T1000 (cell line): ENCODE measurements at regions not wholly inside any gene's neighbourhood (a gene's known extent, or its start where the extent isn't known, plus 50 kb on each side); places are given as distances from the start of the nearest gene placed in this dataset.

Experiments
- DNase-seq: peaks from one replicate; lab custom pipeline; 2025; ENCODE audit warnings: mixed read lengths; lab: John Stamatoyannopoulos, UW

DNA sequence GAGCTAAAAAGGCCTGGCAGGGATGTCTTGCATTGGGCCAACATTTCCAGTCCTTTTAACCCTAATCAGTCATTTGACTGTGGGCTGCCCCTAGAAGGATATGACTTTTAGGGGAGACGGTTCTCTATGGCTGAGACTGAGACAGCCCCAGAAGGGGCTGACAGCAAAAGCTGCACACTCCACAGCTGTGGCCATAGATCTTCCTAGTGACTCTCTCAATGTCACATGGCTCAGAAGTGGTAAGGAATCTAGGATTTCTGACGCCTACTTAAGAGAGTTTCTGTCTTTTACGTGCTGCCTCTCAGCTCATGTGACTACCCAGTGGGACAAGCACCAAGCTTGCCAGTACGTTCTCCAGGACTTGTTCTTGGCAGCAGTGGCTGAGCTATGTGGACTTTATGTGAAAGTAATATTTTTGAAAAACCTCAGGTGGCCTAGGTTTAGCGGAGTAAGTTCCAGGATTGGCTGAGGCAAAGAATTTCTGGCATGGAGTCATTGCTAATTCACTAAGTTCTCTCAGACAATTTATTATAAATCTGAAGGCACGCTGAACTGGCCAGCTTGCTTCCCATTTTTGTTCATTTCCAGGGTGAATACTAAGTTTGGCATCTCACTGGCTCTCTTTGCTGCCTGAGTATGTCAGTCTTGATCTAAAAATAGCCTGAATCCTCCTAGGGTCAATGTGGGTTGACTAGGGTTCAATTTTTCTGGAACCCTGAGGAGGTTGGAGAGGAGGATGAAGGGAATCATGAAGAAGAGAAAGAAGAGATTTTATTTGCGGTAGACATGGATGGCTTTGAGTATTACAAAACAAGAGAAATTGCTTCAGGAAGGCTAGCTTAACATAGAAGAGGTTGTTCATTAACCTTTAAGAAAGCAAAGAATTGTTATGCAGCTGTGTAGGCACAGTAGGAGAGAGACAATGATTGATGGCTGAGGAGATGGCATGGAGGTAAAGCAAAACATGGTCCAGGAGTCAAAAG lies 271.8 kb downstream of the AEBP2 start:
- DNase-seq: no peak

- no peak for DNase-seq
Observed at GRCh38 chr12:19712041-19712440, 272.7 kb downstream of the AEBP2 start.

GRCh38 chr12:19718401-19718800 lies 279.1 kb downstream of the AEBP2 start:
- no peak for DNase-seq

GRCh38 chr12:19719672-19720071 lies 280.4 kb downstream of the AEBP2 start:
- no peak for DNase-seq

- no peak for DNase-seq
Observed at GRCh38 chr12:19726122-19726521, 286.8 kb downstream of the AEBP2 start.

DNA sequence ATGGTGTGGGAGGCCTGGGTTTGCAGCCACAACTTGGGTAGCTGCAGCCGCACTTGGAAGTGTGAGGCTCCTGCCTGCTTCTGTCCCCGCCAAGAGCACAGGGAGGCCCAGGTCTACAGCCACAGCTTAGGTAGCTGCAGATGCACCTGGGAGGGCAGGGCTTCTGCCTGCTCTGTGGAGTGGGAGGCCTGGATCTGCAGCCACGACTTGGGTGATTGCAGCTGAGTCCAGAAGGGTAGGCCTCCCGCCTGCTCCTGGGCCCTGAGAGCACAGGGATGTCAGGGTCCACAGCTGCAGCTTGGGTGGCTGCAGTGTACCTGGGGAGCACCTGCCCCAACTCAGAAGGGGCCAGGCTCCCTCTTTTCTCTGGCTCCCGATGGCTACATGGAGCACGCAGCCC lies 287.3 kb downstream of the AEBP2 start:
- DNase-seq: no peak

- DNase-seq: no peak
Observed at GRCh38 chr12:19737019-19737418, 297.7 kb downstream of the AEBP2 start.

- no peak for DNase-seq
Observed at GRCh38 chr12:19739195-19739776, 300.0 kb downstream of the AEBP2 start.

- no peak for DNase-seq
Observed at GRCh38 chr12:19740472-19741131, 301.3 kb downstream of the AEBP2 start.

DNA sequence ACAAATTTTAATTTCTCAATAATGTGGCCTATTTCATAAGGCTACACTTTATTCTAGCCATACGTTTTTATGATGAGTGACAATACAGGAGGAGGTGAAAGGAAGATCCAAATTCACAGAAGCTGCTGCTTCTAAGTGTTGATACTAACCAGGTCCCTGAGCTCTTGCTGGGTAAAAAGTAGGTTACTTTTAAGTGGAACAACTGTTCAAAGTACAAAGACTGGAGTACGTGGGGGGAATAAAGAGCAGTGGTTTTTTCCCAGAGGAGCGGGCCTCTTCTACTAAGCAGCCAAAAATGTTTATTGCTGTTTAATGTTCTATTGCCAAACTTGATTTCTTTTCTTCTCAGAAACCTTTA lies 301.8 kb downstream of the AEBP2 start:
- DNase-seq: no peak

GRCh38 chr12:19744705-19745218 lies 305.5 kb downstream of the AEBP2 start:
- no peak for DNase-seq

GRCh38 chr12:19746471-19746870 lies 307.2 kb downstream of the AEBP2 start:
- no peak for DNase-seq

DNA sequence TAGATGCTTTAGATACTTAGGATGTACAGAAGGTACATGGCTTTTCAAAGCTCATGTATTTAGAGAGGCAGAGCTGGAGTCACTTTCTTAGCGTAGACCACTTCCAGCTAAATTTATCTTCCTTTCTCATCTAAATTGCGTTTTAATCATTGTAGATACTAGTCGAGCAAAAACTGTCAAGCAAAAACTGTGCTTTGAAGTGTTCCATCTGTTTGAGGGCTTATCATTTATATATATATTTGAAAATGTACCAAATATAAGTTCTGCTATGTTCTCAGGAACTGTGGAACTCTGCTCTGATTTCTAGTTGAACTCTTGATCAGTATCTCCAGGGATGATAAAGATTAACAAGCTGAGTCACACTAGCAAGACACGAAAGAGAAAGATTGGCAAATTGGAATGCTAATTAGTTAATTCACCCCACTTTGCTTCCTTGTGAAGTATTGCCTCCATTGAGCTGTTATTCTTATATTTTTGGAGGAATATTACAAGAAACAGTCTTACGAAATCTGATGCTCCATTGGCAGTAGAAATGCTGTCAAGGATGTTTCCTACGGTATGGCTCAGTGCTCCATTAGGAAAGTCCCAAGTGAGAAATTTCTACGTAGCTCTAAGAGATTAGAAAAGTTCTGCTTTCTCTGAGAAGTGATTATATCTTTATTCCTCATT lies 310.7 kb downstream of the AEBP2 start:
- DNase-seq: no peak

DNA sequence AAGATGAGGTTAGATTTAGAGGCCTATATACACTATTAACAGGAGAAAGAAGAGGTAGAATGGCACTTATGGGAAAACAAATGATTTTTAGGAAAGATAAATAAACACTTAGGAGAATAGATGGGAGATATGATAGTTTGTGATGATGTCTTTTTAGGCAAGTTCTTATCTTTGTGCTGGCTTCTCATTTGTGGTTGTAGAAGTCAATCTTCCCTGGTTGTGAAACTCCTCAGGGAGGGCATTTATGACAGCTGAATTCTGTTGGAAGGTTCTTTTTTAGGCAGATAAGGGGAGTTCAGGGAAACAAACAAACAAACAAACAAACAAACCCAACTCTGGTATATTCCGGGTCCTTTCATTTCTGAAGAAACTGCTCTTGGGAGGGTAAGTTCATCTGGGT lies 311.8 kb downstream of the AEBP2 start:
- DNase-seq: no peak

- no peak for DNase-seq
Observed at GRCh38 chr12:19752712-19753111, 313.4 kb downstream of the AEBP2 start.

DNA sequence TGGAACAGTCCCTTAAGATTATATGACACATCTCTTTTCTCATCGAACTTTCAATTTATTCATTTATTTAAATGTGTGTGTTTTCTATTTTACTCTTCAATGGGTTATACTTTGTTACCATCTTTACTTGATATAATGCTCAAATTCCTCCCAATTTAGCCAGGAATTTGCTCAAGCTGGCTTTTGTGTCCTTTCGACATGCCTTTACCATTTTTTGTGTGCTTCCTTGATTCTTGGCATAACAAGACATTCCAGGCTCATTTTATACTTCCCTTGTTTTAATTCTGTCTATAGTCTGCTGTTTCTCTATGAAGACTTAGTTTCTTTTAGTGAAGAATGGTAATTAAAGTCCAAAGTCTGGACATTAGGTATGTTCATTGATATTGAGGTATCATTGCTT lies 315.8 kb downstream of the AEBP2 start:
- DNase-seq: no peak

GRCh38 chr12:19757317-19757877 lies 318.1 kb downstream of the AEBP2 start:
- no peak for DNase-seq

DNA sequence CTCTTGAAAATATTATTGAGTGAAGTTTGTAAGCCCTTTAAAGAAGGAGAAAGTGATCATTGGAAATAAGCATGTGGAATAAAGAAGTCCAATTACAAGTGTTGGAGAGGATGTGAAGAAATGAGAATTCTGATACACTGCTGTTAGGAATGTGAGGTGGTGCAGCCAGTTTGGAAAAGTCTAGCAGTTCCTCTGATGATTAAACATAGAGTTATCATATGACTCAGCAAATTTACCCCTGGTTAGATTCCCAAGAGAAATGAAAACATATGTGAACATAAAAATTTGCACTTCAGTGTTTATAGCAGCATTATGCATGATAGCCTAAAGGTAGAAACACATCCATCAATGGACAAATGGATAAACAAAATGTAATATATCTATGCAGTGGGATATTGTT lies 319.9 kb downstream of the AEBP2 start:
- DNase-seq: peak; percentile 16

- DNase-seq: no peak
Observed at GRCh38 chr12:19760611-19761010, 321.3 kb downstream of the AEBP2 start.

GRCh38 chr12:19761463-19761862 lies 322.2 kb downstream of the AEBP2 start:
- no peak for DNase-seq

GRCh38 chr12:19763488-19763887 lies 324.2 kb downstream of the AEBP2 start:
- DNase-seq: no peak

GRCh38 chr12:19764408-19764807 lies 325.1 kb downstream of the AEBP2 start:
- no peak for DNase-seq
